CD4-positive, alpha-beta T cell treated with Interleukin-10 for 1 hour (primary cell): ENCODE measurements at regions not wholly inside any gene's neighbourhood (a gene's known extent, or its start where the extent isn't known, plus 50 kb on each side); places are given as distances from the start of the nearest gene placed in this dataset.
"Not testable (repeated sequence)": the region's sequence is repeated elsewhere in the genome, so short reads cannot be mapped to it uniquely, and the experiment has no call there.

Source experiments
- DNase-seq: peaks from one replicate; pipeline ENCODE4 v3.0.0-alpha.2; 2020

GRCh38 chrX:22536746-22537304 is 264.1 kb downstream of the CBLL2 start:
- no peak for DNase-seq

GRCh38 chrX:22538580-22538979 is 265.9 kb downstream of the CBLL2 start:
- no peak for DNase-seq

GRCh38 chrX:22541926-22542325 is 269.2 kb downstream of the CBLL2 start:
- DNase-seq: no peak

- no peak for DNase-seq
Measured at GRCh38 chrX:22542641-22543040, 269.9 kb downstream of the CBLL2 start.

GRCh38 chrX:22559506-22559905 is 286.8 kb downstream of the CBLL2 start:
- DNase-seq: no peak

- no peak for DNase-seq
Measured at GRCh38 chrX:22575161-22575845, 302.6 kb downstream of the CBLL2 start.

GRCh38 chrX:22577181-22577580 is 304.5 kb downstream of the CBLL2 start:
- no peak for DNase-seq

- DNase-seq: no peak
Measured at GRCh38 chrX:22585831-22586230, 313.1 kb downstream of the CBLL2 start.

- DNase-seq: no peak
Measured at GRCh38 chrX:22589845-22590244, 317.1 kb downstream of the CBLL2 start.

GRCh38 chrX:22594766-22595165 is 322.1 kb downstream of the CBLL2 start:
- DNase-seq: no peak

- DNase-seq: no peak
Measured at GRCh38 chrX:22603060-22603459, 330.3 kb downstream of the CBLL2 start.

GRCh38 chrX:22609452-22609851 is 336.7 kb downstream of the CBLL2 start:
- not testable (repeated sequence) for DNase-seq

- DNase-seq: no peak
Measured at GRCh38 chrX:22616867-22617266, 344.2 kb downstream of the CBLL2 start.

- DNase-seq: no peak
Measured at GRCh38 chrX:22627576-22627975, 354.9 kb downstream of the CBLL2 start.

- DNase-seq: no peak
Measured at GRCh38 chrX:22628275-22628674, 355.6 kb downstream of the CBLL2 start.

GRCh38 chrX:22629105-22629725 is 356.5 kb downstream of the CBLL2 start:
- DNase-seq: no peak

GRCh38 chrX:22634083-22634482 is 361.4 kb downstream of the CBLL2 start:
- DNase-seq: no peak

GRCh38 chrX:22634751-22635150 is 362.0 kb downstream of the CBLL2 start:
- DNase-seq: no peak

GRCh38 chrX:22648281-22648680 is 351.5 kb upstream of the DDX53 start:
- no peak for DNase-seq

GRCh38 chrX:22650691-22651090 is 349.1 kb upstream of the DDX53 start:
- DNase-seq: no peak

GRCh38 chrX:22652596-22652995 is 347.2 kb upstream of the DDX53 start:
- no peak for DNase-seq

GRCh38 chrX:22660756-22661155 is 339.0 kb upstream of the DDX53 start:
- DNase-seq: no peak

GRCh38 chrX:22662776-22663175 is 337.0 kb upstream of the DDX53 start:
- DNase-seq: no peak

- no peak for DNase-seq
Measured at GRCh38 chrX:22664826-22665225, 334.9 kb upstream of the DDX53 start.

GRCh38 chrX:22665818-22666217 is 333.9 kb upstream of the DDX53 start:
- no peak for DNase-seq
